SK-N-SH (cell line): ENCODE measurements at regions not wholly inside any gene's neighbourhood (a gene's known extent, or its start where the extent isn't known, plus 50 kb on each side); places are given as distances from the start of the nearest gene placed in this dataset.

ENCODE experiments used
- CTCF ChIA-PET: fragments of 300-600, 350-600 bp; formaldehyde crosslinking; extraction: SDS; loops from one replicate; lab custom pipeline; 2021; lab: Yijun Ruan, JAX
- POLR2A ChIA-PET: fragments of 350-600 bp; sonication (Branson Sonifier 250); formaldehyde crosslinking; extraction: SDS; loops from one replicate; lab custom pipeline; 2020; ENCODE audit warnings: antibody characterized with exemption, inconsistent platforms; lab: Yijun Ruan, JAX
- DNase-seq: peaks from one replicate; pipeline ENCODE4 v3.0.0; 2012
- H2AFZ ChIP-seq: fragments of 200-600 bp; sonication (generic); 2 replicates; pipeline ENCODE4 v1.8.1; 2016; ENCODE audit warnings: antibody characterized with exemption, mild to moderate bottlenecking, low read depth
- H3F3A ChIP-seq: fragments of 200-600 bp; sonication (generic); replicated peaks from 2 replicates; pipeline ENCODE3; 2016; ENCODE audit warnings: antibody characterized with exemption, mild to moderate bottlenecking; ENCODE audit not compliant: insufficient read depth
- H3K27ac ChIP-seq, 2 experiments: fragments of 200-500 bp in 1 of 2; fragments of 200-600 bp in 1 of 2; sonication (Bioruptor generic) in 1 of 2; sonication (generic), shearing (Covaris generic) in 1 of 2; 2 replicates each; pipeline versions ENCODE4 v1.5.1 to v1.6.1; 2014 to 2016; ENCODE audit warnings: low read depth in 2 of 2, inconsistent platforms in 1 of 2, low read length in 1 of 2, mild to moderate bottlenecking in 1 of 2, mixed read lengths in 1 of 2
- H3K27me3 ChIP-seq: fragments of 200-600 bp; sonication (generic), shearing (Covaris generic); 2 replicates; pipeline ENCODE4 v1.6.1; 2016; ENCODE audit warnings: mixed run types; ENCODE audit not compliant: insufficient read depth
- H3K36me3 ChIP-seq, 2 experiments: fragments of 200-500 bp in 1 of 2; fragments of 200-600 bp in 1 of 2; sonication (Bioruptor generic) in 1 of 2; sonication (generic) in 1 of 2; replicated peaks in 1 of 2; 2 replicates each; pipeline versions ENCODE3 to v1.5.1; 2014 to 2016; ENCODE audit warnings: low read length in 1 of 2, mild to moderate bottlenecking in 1 of 2; ENCODE audit not compliant: insufficient read depth in 2 of 2, control insufficient read depth in 1 of 2
- H3K4me1 ChIP-seq, 2 experiments: fragments of 200-500 bp in 1 of 2; fragments of 200-600 bp in 1 of 2; sonication (Bioruptor generic) in 1 of 2; sonication (generic), shearing (Covaris generic) in 1 of 2; 2 replicates each; pipeline versions ENCODE4 v1.5.1 to v1.6.1; 2014 to 2016; ENCODE audit warnings: low read depth in 1 of 2, low read length in 1 of 2, mixed run types in 1 of 2; ENCODE audit not compliant: insufficient read depth in 2 of 2, control insufficient read depth in 1 of 2
- H3K4me2 ChIP-seq: fragments of 200-600 bp; sonication (generic), shearing (Covaris generic); 2 replicates; pipeline ENCODE4 v1.6.1; 2017; ENCODE audit warnings: mixed run types
- H3K4me3 ChIP-seq, 2 experiments: fragments of 200-500 bp in 1 of 2; fragments of 200-600 bp in 1 of 2; sonication (Bioruptor generic) in 1 of 2; sonication (generic), shearing (Covaris generic) in 1 of 2; 2 replicates each; pipeline versions ENCODE4 v1.5.1 to v1.8.1; 2014 to 2016; ENCODE audit warnings: low read depth in 2 of 2, inconsistent platforms in 1 of 2, low read length in 1 of 2, mild to moderate bottlenecking in 1 of 2, mixed read lengths in 1 of 2, moderate library complexity in 1 of 2
- H3K79me2 ChIP-seq: fragments of 200-600 bp; sonication (generic); 2 replicates; pipeline ENCODE4 v1.8.1; 2017; ENCODE audit warnings: mild to moderate bottlenecking; ENCODE audit not compliant: insufficient read depth
- H3K9ac ChIP-seq: fragments of 200-600 bp; sonication (generic); 2 replicates; pipeline ENCODE4 v1.6.1; 2017; ENCODE audit warnings: mixed run types
- H3K9me2 ChIP-seq: fragments of 200-600 bp; sonication (generic); 2 replicates; pipeline ENCODE4 v1.6.1; 2017; ENCODE audit warnings: mixed run types
- H3K9me3 ChIP-seq: fragments of 200-600 bp; sonication (generic); 2 replicates; pipeline ENCODE4 v1.6.1; 2017; ENCODE audit warnings: mixed run types, mild to moderate bottlenecking, moderate library complexity
- H4K20me1 ChIP-seq: fragments of 200-600 bp; sonication (generic); 2 replicates; pipeline ENCODE4 v1.6.1; 2017; ENCODE audit warnings: mild to moderate bottlenecking, mixed run types; ENCODE audit not compliant: insufficient read depth
- CHD2 ChIP-seq: fragments of 150-350 bp; IDR thresholded peaks from 2 replicates; pipeline ENCODE4 v1.6.1; 2018; ENCODE audit warnings: low read length; ENCODE audit not compliant: partially characterized antibody
- EZH2phosphoT487 ChIP-seq: fragments of 200-600 bp; sonication (generic); IDR thresholded peaks from 2 replicates; pipeline ENCODE4 v1.6.1; 2017; ENCODE audit warnings: low read depth, mixed run types, mild to moderate bottlenecking, antibody characterized with exemption, moderate library complexity, borderline replicate concordance
- GABPA ChIP-seq: IDR thresholded peaks from 2 replicates; pipeline ENCODE4 v1.4.0; 2012; ENCODE audit warnings: low read depth, mild to moderate bottlenecking
- MAX ChIP-seq: IDR thresholded peaks from 2 replicates; pipeline ENCODE4 v1.4.0; 2012; ENCODE audit warnings: low read depth
- MXI1 ChIP-seq: IDR thresholded peaks from 2 replicates; pipeline ENCODE4 v1.6.1; 2012; ENCODE audit warnings: mild to moderate bottlenecking, low read depth, low read length, improper control_type of control experiment
- RAD21 ChIP-seq: IDR thresholded peaks from 2 replicates; pipeline ENCODE4 v1.6.1; 2012; ENCODE audit warnings: mild to moderate bottlenecking, low read length
- RCOR1 ChIP-seq: fragments of 150-350 bp; IDR thresholded peaks from 2 replicates; pipeline ENCODE4 v1.6.1; 2017; ENCODE audit warnings: antibody characterized with exemption, low read length
- REST ChIP-seq: IDR thresholded peaks from 2 replicates; pipeline ENCODE4 v1.6.1; 2012; ENCODE audit warnings: mild to moderate bottlenecking, low read depth, low read length, moderate library complexity
- RXRA ChIP-seq: IDR thresholded peaks from 2 replicates; pipeline ENCODE4 v1.4.0; 2012; ENCODE audit warnings: low read depth, mild to moderate bottlenecking, borderline replicate concordance
- SMC3 ChIP-seq: IDR thresholded peaks from 2 replicates; pipeline ENCODE4 v1.6.1; 2012; ENCODE audit warnings: low read depth, low read length, improper control_type of control experiment
- TAF1 ChIP-seq: IDR thresholded peaks from 2 replicates; pipeline ENCODE4 v1.6.1; 2012; ENCODE audit warnings: low read depth, mild to moderate bottlenecking, low read length, moderate library complexity, borderline replicate concordance
- TCF12 ChIP-seq: IDR thresholded peaks from 2 replicates; pipeline ENCODE4 v1.4.0; 2012
- USF1 ChIP-seq: IDR thresholded peaks from 2 replicates; pipeline ENCODE4 v1.4.0; 2012; ENCODE audit warnings: low read depth, borderline replicate concordance
- USF2 ChIP-seq: fragments of 150-350 bp; IDR thresholded peaks from 2 replicates; pipeline ENCODE4 v1.6.1; 2017; ENCODE audit warnings: antibody characterized with exemption, low read length, low read depth, borderline replicate concordance
- YY1 ChIP-seq: IDR thresholded peaks from 2 replicates; pipeline ENCODE4 v1.4.0; 2012; ENCODE audit warnings: low read depth, mild to moderate bottlenecking
- WGBS: methylation state at CpG from one replicate; pipeline ENCODE4 v1.1.6; 2017; ENCODE audit warnings: low lambda C conversion rate; 5-methylcytosine and 5-hydroxymethylcytosine counted together
- TF ChIP-seq, protein P1 (sequence below): IDR thresholded peaks from 2 replicates; pipeline ENCODE4 v1.4.0; 2012; ENCODE audit warnings: low read depth, borderline replicate concordance

GRCh38 chr7:136070736-136071505 is 93.8 kb upstream of the MTPN start:
- no peaks in the 10 kb centered on the region for H3K9me3 ChIP-seq

DNA sequence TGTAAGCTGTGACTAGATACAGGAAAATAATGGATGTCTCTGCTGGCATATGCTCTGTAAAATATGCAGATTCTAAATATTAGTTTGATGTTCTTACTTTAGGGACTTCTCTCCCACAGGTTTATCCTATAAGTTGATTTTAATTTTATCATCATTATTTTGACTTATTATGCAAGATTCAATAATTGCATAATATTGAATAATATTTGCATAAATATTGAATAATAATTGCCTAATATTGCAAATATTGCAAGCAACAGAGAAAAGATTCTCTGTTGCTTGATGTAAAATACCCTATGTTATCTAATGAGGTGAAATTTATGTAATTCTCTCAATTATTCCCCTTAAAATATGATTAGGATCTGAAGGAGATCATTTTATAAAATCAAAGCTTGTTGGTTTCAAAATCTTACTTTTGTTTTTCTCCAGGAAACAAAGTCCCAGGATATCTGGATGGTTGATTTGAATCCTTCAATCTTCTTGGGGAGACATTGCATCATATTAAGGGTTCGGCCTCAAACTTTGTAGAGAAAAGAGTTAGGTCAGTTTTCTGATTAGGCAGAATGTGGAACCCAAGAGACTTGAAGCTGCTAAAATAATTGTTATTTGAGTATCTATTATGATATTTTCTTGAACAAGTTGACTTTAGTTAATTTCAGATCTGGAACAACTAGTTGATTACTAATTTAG is 92.8 kb upstream of the MTPN start:
- WGBS = 57% methylated on average over 1 of the region's 1 CpG
- H3K79me2 ChIP-seq = no peaks in the 10 kb centered on the region
- no peak overlapping the region for H2AFZ ChIP-seq
- no peaks in the 10 kb centered on the region for H3K9me3 ChIP-seq
- ChIA-PET CTCF (interaction anchor here (1.0 to 1.1 kb wide), 2 partner anchors 8 to 11 kb away, joined by 3 read pairs; no protein-coding TSS in a partner anchor), POLR2A (no interaction called here)
- no peak for DNase-seq
- no peak overlapping the region for H3K27ac ChIP-seq
- H4K20me1 ChIP-seq = no peaks in the 10 kb centered on the region
- no peaks in the 10 kb centered on the region for H3F3A ChIP-seq
- H3K9ac ChIP-seq = no peak overlapping the region
- no peak overlapping the region for H3K4me2 ChIP-seq
- no peaks in the 10 kb centered on the region for H3K27me3 ChIP-seq
- H3K36me3 ChIP-seq = no peaks in the 10 kb centered on the region
- H3K4me1 ChIP-seq = no peaks in the 10 kb centered on the region; a peak in 2 of 4 replicates
- no peak overlapping the region for H3K4me3 ChIP-seq
- no peaks in the 10 kb centered on the region for H3K9me2 ChIP-seq
- no peak for TF ChIP-seq RXRA
- no peak for TF ChIP-seq GABPA
- no peak for TF ChIP-seq RAD21
- TF ChIP-seq MAX = no peak
- TF ChIP-seq CHD2 = no peak
- no peak for TF ChIP-seq SMC3
- TF ChIP-seq USF2 = no peak
- no peak for TF ChIP-seq TAF1
- TF ChIP-seq MXI1 = no peak
- TF ChIP-seq YY1 = no peak
- TF ChIP-seq TCF12 = no peak
- TF ChIP-seq USF1 = no peak
- TF ChIP-seq REST = no peak
- no peak for TF ChIP-seq EZH2phosphoT487
- TF ChIP-seq, protein P1, sequence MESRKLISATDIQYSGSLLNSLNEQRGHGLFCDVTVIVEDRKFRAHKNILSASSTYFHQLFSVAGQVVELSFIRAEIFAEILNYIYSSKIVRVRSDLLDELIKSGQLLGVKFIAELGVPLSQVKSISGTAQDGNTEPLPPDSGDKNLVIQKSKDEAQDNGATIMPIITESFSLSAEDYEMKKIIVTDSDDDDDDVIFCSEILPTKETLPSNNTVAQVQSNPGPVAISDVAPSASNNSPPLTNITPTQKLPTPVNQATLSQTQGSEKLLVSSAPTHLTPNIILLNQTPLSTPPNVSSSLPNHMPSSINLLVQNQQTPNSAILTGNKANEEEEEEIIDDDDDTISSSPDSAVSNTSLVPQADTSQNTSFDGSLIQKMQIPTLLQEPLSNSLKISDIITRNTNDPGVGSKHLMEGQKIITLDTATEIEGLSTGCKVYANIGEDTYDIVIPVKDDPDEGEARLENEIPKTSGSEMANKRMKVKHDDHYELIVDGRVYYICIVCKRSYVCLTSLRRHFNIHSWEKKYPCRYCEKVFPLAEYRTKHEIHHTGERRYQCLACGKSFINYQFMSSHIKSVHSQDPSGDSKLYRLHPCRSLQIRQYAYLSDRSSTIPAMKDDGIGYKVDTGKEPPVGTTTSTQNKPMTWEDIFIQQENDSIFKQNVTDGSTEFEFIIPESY = no peak
- TF ChIP-seq RCOR1 = no peak

More at GRCh38 chr7:136070736-136071505, 93.8 kb upstream of the MTPN start:
- no peak for DNase-seq
- POLR2A ChIA-PET = no interaction called here
- Histone ChIP-seq H4K20me1 (no peaks in the 10 kb centered on the region), H3F3A (no peaks in the 10 kb centered on the region), H3K4me3 (no peak overlapping the region), H3K4me1 (no peaks in the 10 kb centered on the region; a peak in 2 of 4 replicates), H3K27me3 (no peaks in the 10 kb centered on the region), H3K9ac (no peak overlapping the region), H2AFZ (no peak overlapping the region), H3K4me2 (no peak overlapping the region), H3K79me2 (no peaks in the 10 kb centered on the region), H3K36me3 (no peaks in the 10 kb centered on the region), H3K9me2 (no peaks in the 10 kb centered on the region), H3K27ac (no peak overlapping the region)
- 26% methylated on average over 6 of the region's 6 CpGs for WGBS
- TF ChIP-seq SMC3 = no peak
- no peak for TF ChIP-seq TCF12
- no peak for TF ChIP-seq EZH2phosphoT487
- TF ChIP-seq RXRA = no peak
- no peak for TF ChIP-seq GABPA
- TF ChIP-seq TAF1 = no peak
- CTCF ChIA-PET = interaction anchor here (1.0 kb wide), 1 partner anchor 9 kb away, joined by 3 read pairs; no protein-coding TSS in a partner anchor
